GM23338 (cell line): ENCODE measurements at regions not wholly inside any gene's neighbourhood (a gene's known extent, or its start where the extent isn't known, plus 50 kb on each side); places are given as distances from the start of the nearest gene placed in this dataset.

Experiments
- CREB1 ChIP-seq: fragments of 250-450 bp; sonication (Bioruptor Pico); IDR thresholded peaks from 2 replicates; pipeline ENCODE4 v1.5.0; 2020; ENCODE audit warnings: low read depth, mild to moderate bottlenecking, moderate library complexity
- CTCF ChIP-seq, 2 experiments: fragments of 200-600 bp in 1 of 2; sonication (generic) in 1 of 2; conservative IDR thresholded peaks; 2 replicates each; pipeline versions ENCODE4 v1.5.1 to v1.6.1; 2016 to 2017; ENCODE audit warnings: antibody characterized with exemption in 2 of 2, low read depth in 2 of 2, mild to moderate bottlenecking in 2 of 2, moderate library complexity in 1 of 2
- EZH2phosphoT487 ChIP-seq: fragments of 200-600 bp; sonication (generic); IDR thresholded peaks from one replicate; pipeline ENCODE4 v1.8.1; 2018; ENCODE audit warnings: antibody characterized with exemption; ENCODE audit not compliant: unreplicated experiment

- TF ChIP-seq CTCF (conservative IDR thresholded peaks at IDR 0.05; ENCODE audit: low read depth in 2 of 2) (no peak; a peak in 2 of 4 replicates), CREB1 (CRISPR knock-in tag) (no peak), EZH2phosphoT487 (no peak)
These were observed 468.2 kb upstream of the HS6ST1 start for GRCh38 chr2:128786741-128787478.
